B cell (primary cell): ENCODE measurements at regions not wholly inside any gene's neighbourhood (a gene's known extent, or its start where the extent isn't known, plus 50 kb on each side); places are given as distances from the start of the nearest gene placed in this dataset.

ENCODE experiments used
- CTCF ChIP-seq: fragments of 200-600 bp; IDR thresholded peaks from one replicate; pipeline ENCODE4 v1.8.0; 2022; ENCODE audit warnings: antibody characterized with exemption, mild to moderate bottlenecking
- EZH2 ChIP-seq: IDR thresholded peaks from 2 replicates; pipeline ENCODE4 v1.6.1; 2012; ENCODE audit warnings: borderline replicate concordance, low read depth, mild to moderate bottlenecking, moderate library complexity, low read length; ENCODE audit not compliant: insufficient read depth, poor library complexity, severe bottlenecking

GRCh38 chr1:8139941-8140340 lies 113.8 kb upstream of the ERRFI1 start:
- TF ChIP-seq CTCF, result no peak
- TF ChIP-seq EZH2, result no peak
